ENCODE measurements at regions not wholly inside any gene's neighbourhood (a gene's known extent, or its start where the extent isn't known, plus 50 kb on each side); places are given as distances from the start of the nearest gene placed in this dataset.

GRCh38 chrY:8329431-8329830 is 1007.8 kb upstream of the TSPY4 start:
- no peak overlapping the region for H3K4me3 ChIP-seq (ENCODE audit: low read depth, low read length)
- TF ChIP-seq CTCF (IDR thresholded peaks at IDR 0.05; ENCODE audit: control insufficient read depth, extremely low read depth, insufficient read depth), result no peak
- DNase-seq (ENCODE audit: low read depth), result no peak

GRCh38 chrY:8329929-8330328 is 1007.3 kb upstream of the TSPY4 start:
- DNase-seq (ENCODE audit: low read depth), result no peak
- no peak for TF ChIP-seq CTCF (IDR thresholded peaks at IDR 0.05; ENCODE audit: control insufficient read depth, extremely low read depth, insufficient read depth)
- no peak overlapping the region for H3K4me3 ChIP-seq (ENCODE audit: low read depth, low read length)

GRCh38 chrY:8333328-8333727 is 1003.9 kb upstream of the TSPY4 start:
- H3K4me3 ChIP-seq (ENCODE audit: low read depth, low read length), result no peak overlapping the region
- DNase-seq (ENCODE audit: low read depth), result no peak
- no peak for TF ChIP-seq CTCF (IDR thresholded peaks at IDR 0.05; ENCODE audit: control insufficient read depth, extremely low read depth, insufficient read depth)

- no peak for TF ChIP-seq CTCF (IDR thresholded peaks at IDR 0.05; ENCODE audit: control insufficient read depth, extremely low read depth, insufficient read depth)
- no peak overlapping the region for H3K4me3 ChIP-seq (ENCODE audit: low read depth, low read length)
- DNase-seq (ENCODE audit: low read depth), result no peak
Measured at GRCh38 chrY:8335299-8335835, 1001.9 kb upstream of the TSPY4 start.

GRCh38 chrY:8336112-8336774 is 1001.0 kb upstream of the TSPY4 start:
- no peak overlapping the region for H3K4me3 ChIP-seq (ENCODE audit: low read depth, low read length)
- TF ChIP-seq CTCF (IDR thresholded peaks at IDR 0.05; ENCODE audit: control insufficient read depth, extremely low read depth, insufficient read depth), result no peak
- DNase-seq (ENCODE audit: low read depth), result no peak

GRCh38 chrY:8341000-8341399 is 996.3 kb upstream of the TSPY4 start:
- no peak for TF ChIP-seq CTCF (IDR thresholded peaks at IDR 0.05; ENCODE audit: control insufficient read depth, extremely low read depth, insufficient read depth)
- no peak overlapping the region for H3K4me3 ChIP-seq (ENCODE audit: low read depth, low read length)
- DNase-seq (ENCODE audit: low read depth), result no peak

- no peak for DNase-seq (ENCODE audit: low read depth)
- TF ChIP-seq CTCF (IDR thresholded peaks at IDR 0.05; ENCODE audit: control insufficient read depth, extremely low read depth, insufficient read depth), result no peak
- no peak overlapping the region for H3K4me3 ChIP-seq (ENCODE audit: low read depth, low read length)
Measured at GRCh38 chrY:8342173-8342572, 995.1 kb upstream of the TSPY4 start.

Data from LNCaP clone FGC (cell line).